ENCODE measurements at regions not wholly inside any gene's neighbourhood (a gene's known extent, or its start where the extent isn't known, plus 50 kb on each side); places are given as distances from the start of the nearest gene placed in this dataset.

DNA sequence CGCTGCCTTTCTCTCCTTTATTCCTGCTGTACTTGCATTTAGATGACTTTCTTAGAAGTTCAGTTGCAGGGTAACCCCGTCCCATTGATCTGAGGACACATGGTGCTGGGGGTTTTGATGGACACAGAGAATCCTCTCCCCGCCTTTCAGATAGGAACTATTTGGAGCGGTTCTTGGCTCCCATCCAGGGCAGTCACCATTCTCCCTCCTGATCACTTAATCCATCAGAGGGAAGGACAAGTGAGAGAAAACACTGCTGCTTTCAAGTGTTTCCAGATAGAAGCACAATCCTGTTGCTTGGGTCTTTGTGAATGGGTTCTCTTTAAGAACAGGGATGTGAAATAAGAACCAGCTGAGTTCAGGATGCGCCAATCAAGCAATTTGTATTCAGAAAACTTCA lies 85.2 kb downstream of the IRX1 start:
- no peak for DNase-seq (ENCODE audit: extremely low spot score in 2 of 2)
- intact Hi-C loops (cut with DNase I): no loop called here
- H3K4me3 ChIP-seq: no peak overlapping the region
- no peaks in the 10 kb centered on the region for H3K27me3 ChIP-seq
- no peak overlapping the region for H3K27ac ChIP-seq
- no peaks in the 10 kb centered on the region for H3K36me3 ChIP-seq
- no peaks in the 10 kb centered on the region for H3K9me3 ChIP-seq
- no peak for TF ChIP-seq POLR2AphosphoS5 (IDR thresholded peaks at IDR 0.05; ENCODE audit: insufficient read depth in 1 of 2, low read depth in 1 of 2)
- TF ChIP-seq POLR2A (IDR thresholded peaks at IDR 0.05): no peak
- TF ChIP-seq, protein P1, sequence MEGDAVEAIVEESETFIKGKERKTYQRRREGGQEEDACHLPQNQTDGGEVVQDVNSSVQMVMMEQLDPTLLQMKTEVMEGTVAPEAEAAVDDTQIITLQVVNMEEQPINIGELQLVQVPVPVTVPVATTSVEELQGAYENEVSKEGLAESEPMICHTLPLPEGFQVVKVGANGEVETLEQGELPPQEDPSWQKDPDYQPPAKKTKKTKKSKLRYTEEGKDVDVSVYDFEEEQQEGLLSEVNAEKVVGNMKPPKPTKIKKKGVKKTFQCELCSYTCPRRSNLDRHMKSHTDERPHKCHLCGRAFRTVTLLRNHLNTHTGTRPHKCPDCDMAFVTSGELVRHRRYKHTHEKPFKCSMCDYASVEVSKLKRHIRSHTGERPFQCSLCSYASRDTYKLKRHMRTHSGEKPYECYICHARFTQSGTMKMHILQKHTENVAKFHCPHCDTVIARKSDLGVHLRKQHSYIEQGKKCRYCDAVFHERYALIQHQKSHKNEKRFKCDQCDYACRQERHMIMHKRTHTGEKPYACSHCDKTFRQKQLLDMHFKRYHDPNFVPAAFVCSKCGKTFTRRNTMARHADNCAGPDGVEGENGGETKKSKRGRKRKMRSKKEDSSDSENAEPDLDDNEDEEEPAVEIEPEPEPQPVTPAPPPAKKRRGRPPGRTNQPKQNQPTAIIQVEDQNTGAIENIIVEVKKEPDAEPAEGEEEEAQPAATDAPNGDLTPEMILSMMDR (IDR thresholded peaks at IDR 0.05): no peak
- H3K4me1 ChIP-seq: no peaks in the 10 kb centered on the region

DNA sequence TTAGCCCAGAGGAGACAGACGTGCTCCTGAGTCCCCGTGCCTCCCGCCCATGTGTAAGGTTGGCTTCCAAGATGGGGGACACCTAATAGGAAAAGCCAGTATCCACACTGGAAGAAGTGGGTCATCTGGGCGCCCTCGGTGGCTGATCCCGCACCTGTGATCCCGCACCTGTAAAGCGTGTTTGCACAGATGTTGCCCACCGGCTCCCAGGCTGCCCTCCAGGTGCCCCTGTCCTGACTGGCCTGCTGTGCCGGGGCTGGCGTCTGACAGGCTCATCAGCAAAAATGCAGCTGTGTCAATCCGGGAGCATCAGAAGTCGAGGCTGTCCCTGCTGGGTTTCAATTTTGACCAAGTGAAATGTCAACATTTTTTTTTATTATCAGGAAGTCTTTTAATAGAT lies 88.5 kb downstream of the IRX1 start:
- H3K9me3 ChIP-seq: no peaks in the 10 kb centered on the region
- H3K4me1 ChIP-seq: no peaks in the 10 kb centered on the region
- H3K36me3 ChIP-seq: no peaks in the 10 kb centered on the region
- H3K4me3 ChIP-seq: no peak overlapping the region
- H3K27ac ChIP-seq: no peak overlapping the region
- no peaks in the 10 kb centered on the region for H3K27me3 ChIP-seq
- intact Hi-C loops (cut with DNase I): no loop called here
- DNase-seq (ENCODE audit: extremely low spot score in 2 of 2): no peak
- TF ChIP-seq POLR2A (IDR thresholded peaks at IDR 0.05) (no peak), POLR2AphosphoS5 (IDR thresholded peaks at IDR 0.05; ENCODE audit: insufficient read depth in 1 of 2, low read depth in 1 of 2) (no peak)
- TF ChIP-seq, protein P1 (IDR thresholded peaks at IDR 0.05): no peak

DNA sequence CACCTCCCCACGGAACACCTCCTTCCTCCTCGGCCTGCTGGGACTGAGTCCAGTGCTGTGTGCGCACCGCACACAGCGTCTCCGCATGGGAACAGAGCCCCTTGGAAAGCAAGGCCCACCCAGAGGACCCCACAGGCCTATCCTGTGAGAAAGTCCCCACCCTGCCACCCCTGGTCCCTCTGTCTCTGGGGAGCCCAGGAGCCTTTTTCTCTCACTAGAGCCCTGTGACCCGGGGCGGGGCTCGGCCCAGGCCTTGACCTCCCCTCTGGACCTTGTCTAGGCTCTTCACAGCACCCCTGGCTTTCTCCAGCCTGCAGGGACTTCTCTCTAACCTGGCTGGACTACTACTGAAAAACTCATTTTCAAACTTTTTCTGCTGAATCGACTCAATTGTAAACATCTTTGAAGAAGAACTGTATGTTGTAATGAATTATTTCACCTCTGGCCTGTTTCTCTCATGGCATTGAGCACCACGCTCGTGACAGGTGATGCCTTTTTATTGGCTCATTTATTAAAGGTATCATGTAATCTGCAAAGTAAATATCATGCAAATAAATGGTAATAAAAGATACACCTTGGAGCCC lies 89.2 kb downstream of the IRX1 start:
- intact Hi-C loops (cut with DNase I): no loop called here
- no peak for TF ChIP-seq POLR2A (IDR thresholded peaks at IDR 0.05)
- TF ChIP-seq, protein P1 (IDR thresholded peaks at IDR 0.05): no peak
- no peak for TF ChIP-seq POLR2AphosphoS5 (IDR thresholded peaks at IDR 0.05; ENCODE audit: insufficient read depth in 1 of 2, low read depth in 1 of 2)
- Histone ChIP-seq H3K27me3 (no peaks in the 10 kb centered on the region), H3K4me1 (no peaks in the 10 kb centered on the region), H3K27ac (no peak overlapping the region), H3K9me3 (no peaks in the 10 kb centered on the region), H3K4me3 (no peak overlapping the region), H3K36me3 (no peaks in the 10 kb centered on the region)
- no peak for DNase-seq (ENCODE audit: extremely low spot score in 2 of 2)

DNA sequence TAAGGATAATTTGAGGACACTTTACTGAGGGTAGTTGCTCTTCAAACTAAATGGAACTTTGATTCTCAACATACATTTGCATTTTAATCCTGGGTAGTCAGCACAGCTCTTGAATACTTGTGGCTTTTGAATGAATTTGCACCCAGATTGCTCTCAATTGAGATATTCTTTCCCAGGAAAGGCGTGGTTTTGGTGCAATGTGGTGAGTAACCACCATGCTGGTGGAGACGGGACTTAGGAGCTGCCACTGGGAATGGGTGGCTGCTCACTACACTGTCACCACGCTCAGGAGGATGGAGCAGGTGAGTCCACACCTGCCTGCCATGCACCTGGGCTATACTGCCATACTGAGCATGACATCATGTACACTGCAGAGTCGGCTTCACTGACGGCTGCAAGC lies 99.2 kb downstream of the IRX1 start:
- H3K27me3 ChIP-seq: no peaks in the 10 kb centered on the region
- intact Hi-C loops (cut with DNase I): no loop called here

DNA sequence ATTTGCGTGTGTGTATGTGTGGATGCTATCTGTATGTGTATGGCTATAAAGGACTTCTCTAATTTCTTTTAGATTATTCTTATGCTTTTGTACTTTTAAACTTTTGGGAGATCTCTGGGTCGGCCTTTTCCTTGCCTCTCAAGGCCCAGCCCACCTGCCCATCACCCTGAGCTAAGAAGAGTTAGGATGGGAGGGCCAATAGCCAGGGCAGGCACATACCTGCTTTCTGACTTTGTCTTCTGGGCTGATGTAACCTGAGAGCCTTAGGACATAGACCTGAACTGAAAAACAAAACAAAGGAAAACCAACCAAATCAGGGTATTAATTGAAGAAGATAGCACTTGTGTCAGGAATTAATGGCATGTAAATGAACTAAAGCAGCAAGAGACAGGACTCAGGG lies 100.2 kb downstream of the IRX1 start:
- Histone ChIP-seq H3K9me3 (no peaks in the 10 kb centered on the region), H3K27me3 (no peaks in the 10 kb centered on the region), H3K4me1 (no peaks in the 10 kb centered on the region), H3K27ac (no peak overlapping the region), H3K4me3 (no peak overlapping the region), H3K36me3 (no peaks in the 10 kb centered on the region)
- TF ChIP-seq POLR2A (IDR thresholded peaks at IDR 0.05) (no peak), POLR2AphosphoS5 (IDR thresholded peaks at IDR 0.05; ENCODE audit: insufficient read depth in 1 of 2, low read depth in 1 of 2) (no peak)
- TF ChIP-seq, protein P1 (IDR thresholded peaks at IDR 0.05): no peak
- intact Hi-C loops (cut with DNase I): no loop called here
- DNase-seq (ENCODE audit: extremely low spot score in 2 of 2): no peak

More for the DNA sequence above, 99.2 kb downstream of the IRX1 start:
- H3K4me3 ChIP-seq: no peak overlapping the region
- no peaks in the 10 kb centered on the region for H3K4me1 ChIP-seq
- TF ChIP-seq POLR2A (IDR thresholded peaks at IDR 0.05) (no peak), POLR2AphosphoS5 (IDR thresholded peaks at IDR 0.05; ENCODE audit: insufficient read depth in 1 of 2, low read depth in 1 of 2) (no peak)
- TF ChIP-seq, protein P1 (IDR thresholded peaks at IDR 0.05): no peak
- DNase-seq (ENCODE audit: extremely low spot score in 2 of 2): no peak
- no peaks in the 10 kb centered on the region for H3K9me3 ChIP-seq
- H3K36me3 ChIP-seq: no peaks in the 10 kb centered on the region
- no peak overlapping the region for H3K27ac ChIP-seq
